Prostate gland (tissue), 2 donors: ENCODE measurements at regions not wholly inside any gene's neighbourhood (a gene's known extent, or its start where the extent isn't known, plus 50 kb on each side); places are given as distances from the start of the nearest gene placed in this dataset.

Experiments used
- DNase-seq: peaks from one replicate; pipeline ENCODE4 v3.0.0-alpha.2; 2019; ENCODE audit warnings: low spot score
- H3K27ac ChIP-seq, 2 donors: fragments of 200-600 bp; sonication (generic); 2 replicates each; pipeline ENCODE4 v1.5.1; 2017 to 2019
- H3K27me3 ChIP-seq: fragments of 200-600 bp; sonication (generic); replicated peaks from 2 replicates; pipeline ENCODE4 v1.5.1; 2019; ENCODE audit not compliant: insufficient read depth
- H3K36me3 ChIP-seq, 2 donors: fragments of 200-600 bp; sonication (generic); 1 replicate in 1 of 2; 2 replicates in 1 of 2; pipeline versions ENCODE4 v1.5.1 to v1.8.1; 2017 to 2019
- H3K4me1 ChIP-seq: fragments of 200-600 bp; sonication (generic); replicated peaks from 2 replicates; pipeline ENCODE4 v1.5.1; 2019
- H3K4me3 ChIP-seq, 2 donors: fragments of 200-600 bp; sonication (generic); 2 replicates each; pipeline ENCODE4 v1.5.1; 2017 to 2019
- H3K9me3 ChIP-seq: fragments of 200-600 bp; sonication (generic); 2 replicates; pipeline ENCODE4 v1.5.1; 2017
- CTCF ChIP-seq, 4 experiments: fragments of 200-600 bp in 2 of 4; fragments of 450-650 bp in 2 of 4; sonication (generic) in 2 of 4; IDR thresholded peaks; 1 replicate in 3 of 4; 2 replicates in 1 of 4; pipeline ENCODE4 v1.5.1; 2016 to 2019; ENCODE audit warnings: antibody characterized with exemption in 4 of 4, mild to moderate bottlenecking in 2 of 4, moderate library complexity in 2 of 4
- POLR2A ChIP-seq: fragments of 450-650 bp; IDR thresholded peaks from one replicate; pipeline ENCODE4 v1.6.1; 2016; ENCODE audit warnings: antibody characterized with exemption, mild to moderate bottlenecking
- POLR2AphosphoS5 ChIP-seq: sonication (generic); formaldehyde crosslinking; IDR thresholded peaks from one replicate; pipeline ENCODE4 v1.6.1; 2017; ENCODE audit warnings: antibody characterized with exemption
- WGBS: methylation state at CpG from one replicate; pipeline ENCODE4 v1.1.5; 2018; 5-methylcytosine and 5-hydroxymethylcytosine counted together
- intact Hi-C: fragments of 100-400 bp; cut with DNase I; formaldehyde crosslinking; loops from one replicate; pipeline ENCODE4 v1.14.2; 2022

DNA sequence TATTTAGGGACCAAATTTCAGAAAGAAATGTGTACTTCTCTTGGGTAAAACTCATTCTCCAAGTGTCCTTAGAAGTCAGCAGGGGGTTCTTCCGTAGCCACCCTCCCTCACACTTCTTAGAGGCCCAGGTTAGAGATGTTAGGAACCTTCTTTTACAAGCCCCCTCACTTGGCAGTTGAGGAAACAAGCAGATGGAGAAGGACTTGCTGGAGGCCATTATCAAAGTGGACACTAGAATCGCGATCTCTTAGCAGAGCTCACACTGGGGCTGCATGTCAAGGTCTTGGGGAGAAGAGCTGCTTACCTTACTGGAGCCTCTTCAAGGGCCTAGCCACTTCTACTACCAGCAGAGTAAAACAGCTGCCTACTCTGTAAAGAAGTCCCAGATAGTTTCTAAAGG, 69.4 kb upstream of the POLG start:
- Histone ChIP-seq H3K9me3 (no peaks in the 10 kb centered on the region), H3K36me3 (no peaks in the 10 kb centered on the region), H3K27me3 (peaks cover 55% of the 10 kb centered on the region), H3K27ac (no peak overlapping the region), H3K4me1 (peaks cover 3% of the 10 kb centered on the region), H3K4me3 (no peak overlapping the region)
- intact Hi-C loops: no loop called here
- 47% methylated on average over 3 of the region's 3 CpGs for WGBS
- DNase-seq: no peak
- TF ChIP-seq CTCF (IDR thresholded peaks at IDR 0.05): no peak
- TF ChIP-seq POLR2A: no peak
- TF ChIP-seq POLR2AphosphoS5: no peak

DNA sequence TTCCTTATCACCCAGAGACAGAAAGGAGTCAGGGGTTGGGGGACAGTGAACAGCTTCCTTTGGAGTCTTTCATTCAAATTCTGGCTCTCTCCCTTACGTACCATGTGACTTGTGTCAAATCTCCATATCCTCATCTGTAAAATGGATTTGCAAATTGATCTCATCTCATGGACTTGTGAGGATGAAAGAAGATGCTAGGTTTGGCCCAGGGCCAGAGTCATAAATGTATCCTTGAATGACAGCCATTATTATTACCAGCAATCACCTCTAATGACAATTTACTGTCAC, 67.8 kb upstream of the POLG start:
- H3K27me3 ChIP-seq: peaks cover 46% of the 10 kb centered on the region
- WGBS: 43% methylated on average over 1 of the region's 1 CpG
- H3K4me1 ChIP-seq: peaks cover 3% of the 10 kb centered on the region
- DNase-seq: no peak
- no peak overlapping the region for H3K4me3 ChIP-seq
- TF ChIP-seq POLR2AphosphoS5 (no peak), CTCF (IDR thresholded peaks at IDR 0.05) (no peak), POLR2A (no peak)
- no peak overlapping the region for H3K27ac ChIP-seq
- intact Hi-C loops: no loop called here
- H3K36me3 ChIP-seq: no peaks in the 10 kb centered on the region
- no peaks in the 10 kb centered on the region for H3K9me3 ChIP-seq

- Histone ChIP-seq H3K4me1 (no peaks in the 10 kb centered on the region), H3K4me3 (no peak overlapping the region), H3K27me3 (peaks cover 41% of the 10 kb centered on the region), H3K36me3 (no peaks in the 10 kb centered on the region), H3K9me3 (no peaks in the 10 kb centered on the region), H3K27ac (no peak overlapping the region)
- TF ChIP-seq CTCF (IDR thresholded peaks at IDR 0.05): no peak
- TF ChIP-seq POLR2AphosphoS5: no peak
- TF ChIP-seq POLR2A: no peak
- DNase-seq: no peak
- intact Hi-C loops: no loop called here
- WGBS: 26% methylated on average over 12 of the region's 12 CpGs
Observed at GRCh38 chr15:89401631-89402517, 67.2 kb upstream of the POLG start.

DNA sequence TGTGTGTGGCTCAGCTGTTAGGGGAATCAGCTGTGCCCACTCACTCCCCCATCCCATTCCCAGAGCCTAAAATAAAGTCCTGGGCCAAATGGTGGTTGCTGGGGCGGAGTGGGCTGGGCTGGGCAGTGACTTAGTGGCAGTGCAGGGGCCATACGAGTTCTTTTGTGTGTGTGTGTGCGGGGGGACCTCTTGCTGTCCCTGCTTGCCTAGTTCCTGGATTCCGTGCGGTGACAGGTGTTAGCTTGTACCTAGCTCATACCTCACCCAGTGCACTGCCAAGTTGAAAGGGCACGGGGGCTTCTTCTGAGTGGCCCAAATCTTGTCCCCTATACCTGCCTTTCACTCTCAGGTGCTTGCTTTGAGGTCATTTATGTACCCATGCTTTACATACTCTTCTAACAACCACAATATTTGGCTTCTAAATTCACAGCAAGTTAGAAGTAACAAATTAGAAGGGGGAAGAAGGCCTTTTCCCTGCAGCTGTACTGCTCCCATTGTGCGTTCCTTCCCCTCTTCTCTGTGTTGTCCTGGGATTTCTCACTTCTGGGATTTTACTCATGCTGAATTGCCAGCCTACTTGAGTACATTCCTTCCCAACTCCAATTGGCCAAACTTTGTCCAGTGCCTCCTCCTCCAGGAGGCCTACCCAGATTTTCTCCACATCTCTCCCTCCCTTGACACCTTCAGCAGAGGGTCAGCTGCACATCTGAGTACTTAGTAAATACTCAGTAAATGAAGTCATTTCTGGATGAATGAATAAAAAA, 66.3 kb upstream of the POLG start:
- Histone ChIP-seq H3K4me1 (no peaks in the 10 kb centered on the region), H3K27ac (no peak overlapping the region), H3K27me3 (peaks cover 33% of the 10 kb centered on the region), H3K9me3 (no peaks in the 10 kb centered on the region), H3K36me3 (no peaks in the 10 kb centered on the region), H3K4me3 (no peak overlapping the region)
- no peak for TF ChIP-seq CTCF (IDR thresholded peaks at IDR 0.05)
- no peak for TF ChIP-seq POLR2AphosphoS5
- no peak for TF ChIP-seq POLR2A
- intact Hi-C loops: no loop called here
- DNase-seq: no peak
- 55% methylated on average over 7 of the region's 7 CpGs for WGBS
